OCI-LY3 (cell line): ENCODE measurements at regions not wholly inside any gene's neighbourhood (a gene's known extent, or its start where the extent isn't known, plus 50 kb on each side); places are given as distances from the start of the nearest gene placed in this dataset.

ENCODE experiments used
- CTCF ChIP-seq: fragments of 200-600, 300-600 bp; sonication (generic); IDR thresholded peaks from 2 replicates; pipeline ENCODE4 v1.5.1; 2014; ENCODE audit warnings: antibody characterized with exemption, low read length, low read depth
- EZH2phosphoT487 ChIP-seq: fragments of 200-600 bp; shearing (Covaris generic); IDR thresholded peaks from 2 replicates; pipeline ENCODE4 v1.6.1; 2018; ENCODE audit warnings: antibody characterized with exemption, mixed run types, low read depth

GRCh38 chr9:135262248-135262647 is 174.8 kb downstream of the OLFM1 start:
- TF ChIP-seq CTCF (no peak), EZH2phosphoT487 (no peak)
